Esophagus squamous epithelium (tissue), 4 donors: ENCODE measurements at regions not wholly inside any gene's neighbourhood (a gene's known extent, or its start where the extent isn't known, plus 50 kb on each side); places are given as distances from the start of the nearest gene placed in this dataset.

Source experiments
- CTCF ChIP-seq, 6 experiments: fragments of 450-650 bp in 4 of 6; fragments of 200-600 bp in 2 of 6; sonication (generic) in 2 of 6; IDR thresholded peaks; one replicate each; pipeline ENCODE4 v1.5.1; 2016 to 2019; ENCODE audit warnings: antibody characterized with exemption in 6 of 6, mild to moderate bottlenecking in 4 of 6, moderate library complexity in 4 of 6
- POLR2A ChIP-seq, 4 donors: fragments of 450-650 bp; IDR thresholded peaks; one replicate each; pipeline ENCODE4 v1.6.1; 2017; ENCODE audit warnings: antibody characterized with exemption in 4 of 4, mild to moderate bottlenecking in 4 of 4, moderate library complexity in 3 of 4

- no peak for TF ChIP-seq CTCF (IDR thresholded peaks at IDR 0.05)
- TF ChIP-seq POLR2A (IDR thresholded peaks at IDR 0.05) = no peak
Observed at GRCh38 chr3:21326704-21327475, 424.1 kb downstream of the ZNF385D start.
